HG03108 (cell line): ENCODE measurements at regions not wholly inside any gene's neighbourhood (a gene's known extent, or its start where the extent isn't known, plus 50 kb on each side); places are given as distances from the start of the nearest gene placed in this dataset.
"Not testable (repeated sequence)": the region's sequence is repeated elsewhere in the genome, so short reads cannot be mapped to it uniquely, and the experiment has no call there.

Experiments
- ATAC-seq: cut with Tn5 transposase; IDR thresholded peaks from one replicate; pipeline ENCODE4 v1.9.1; 2021; ENCODE audit warnings: moderate library complexity; ENCODE audit not compliant: unreplicated experiment

GRCh38 chr5:100641833-100642232, 106.7 kb downstream of the FAM174A start:
- no peak for ATAC-seq

GRCh38 chr5:100643473-100643872, 108.3 kb downstream of the FAM174A start:
- no peak for ATAC-seq

GRCh38 chr5:100644185-100644584, 109.0 kb downstream of the FAM174A start:
- no peak for ATAC-seq

- ATAC-seq, result no peak
Observed at GRCh38 chr5:100644776-100645175, 109.6 kb downstream of the FAM174A start.

GRCh38 chr5:100646011-100646410, 110.8 kb downstream of the FAM174A start:
- no peak for ATAC-seq

- ATAC-seq, result no peak
Observed at GRCh38 chr5:100646691-100647090, 111.5 kb downstream of the FAM174A start.

GRCh38 chr5:100647461-100648230, 112.5 kb downstream of the FAM174A start:
- ATAC-seq, result no peak

- no peak for ATAC-seq
Observed at GRCh38 chr5:100654895-100655294, 119.7 kb downstream of the FAM174A start.

GRCh38 chr5:100656771-100657170, 121.6 kb downstream of the FAM174A start:
- not testable (repeated sequence) for ATAC-seq

- ATAC-seq, result no peak
Observed at GRCh38 chr5:100659080-100659795, 124.1 kb downstream of the FAM174A start.

- ATAC-seq, result no peak
Observed at GRCh38 chr5:100664140-100664539, 129.0 kb downstream of the FAM174A start.

- ATAC-seq, result no peak
Observed at GRCh38 chr5:100667161-100667630, 132.0 kb downstream of the FAM174A start.

GRCh38 chr5:100668511-100668910, 133.3 kb downstream of the FAM174A start:
- no peak for ATAC-seq

GRCh38 chr5:100676817-100677631, 141.8 kb downstream of the FAM174A start:
- ATAC-seq, result no peak

GRCh38 chr5:100682625-100683024, 147.5 kb downstream of the FAM174A start:
- no peak for ATAC-seq

GRCh38 chr5:100683881-100684280, 148.7 kb downstream of the FAM174A start:
- ATAC-seq, result no peak

GRCh38 chr5:100685122-100685521, 149.9 kb downstream of the FAM174A start:
- ATAC-seq, result not testable (repeated sequence)

GRCh38 chr5:100688834-100689233, 153.7 kb downstream of the FAM174A start:
- not testable (repeated sequence) for ATAC-seq

- ATAC-seq, result no peak
Observed at GRCh38 chr5:100690036-100690560, 154.9 kb downstream of the FAM174A start.

GRCh38 chr5:100691085-100691484, 155.9 kb downstream of the FAM174A start:
- no peak for ATAC-seq

GRCh38 chr5:100691548-100691947, 156.4 kb downstream of the FAM174A start:
- ATAC-seq, result no peak
